ENCODE measurements at regions not wholly inside any gene's neighbourhood (a gene's known extent, or its start where the extent isn't known, plus 50 kb on each side); places are given as distances from the start of the nearest gene placed in this dataset.

DNA sequence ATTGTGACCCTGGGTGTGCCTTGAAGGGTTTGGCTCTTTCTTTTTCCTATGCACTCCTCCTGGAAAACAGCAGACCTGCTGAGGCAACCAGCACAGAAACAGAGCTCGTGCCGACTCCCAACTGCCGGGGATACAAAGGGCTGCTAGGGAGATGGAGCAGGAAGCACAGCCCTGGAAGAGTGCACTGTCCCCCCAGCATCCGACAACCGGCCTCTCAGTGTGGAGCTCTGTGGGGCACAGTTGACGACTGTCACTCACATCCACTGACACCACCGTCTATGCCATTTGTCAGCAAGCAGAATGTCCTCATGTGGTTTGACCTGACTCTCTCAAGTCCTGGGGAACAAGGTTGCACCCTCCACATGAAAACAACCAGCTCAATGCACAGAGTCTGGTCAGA is 290.4 kb downstream of the TNS1 start:
- TF ChIP-seq, protein P1, sequence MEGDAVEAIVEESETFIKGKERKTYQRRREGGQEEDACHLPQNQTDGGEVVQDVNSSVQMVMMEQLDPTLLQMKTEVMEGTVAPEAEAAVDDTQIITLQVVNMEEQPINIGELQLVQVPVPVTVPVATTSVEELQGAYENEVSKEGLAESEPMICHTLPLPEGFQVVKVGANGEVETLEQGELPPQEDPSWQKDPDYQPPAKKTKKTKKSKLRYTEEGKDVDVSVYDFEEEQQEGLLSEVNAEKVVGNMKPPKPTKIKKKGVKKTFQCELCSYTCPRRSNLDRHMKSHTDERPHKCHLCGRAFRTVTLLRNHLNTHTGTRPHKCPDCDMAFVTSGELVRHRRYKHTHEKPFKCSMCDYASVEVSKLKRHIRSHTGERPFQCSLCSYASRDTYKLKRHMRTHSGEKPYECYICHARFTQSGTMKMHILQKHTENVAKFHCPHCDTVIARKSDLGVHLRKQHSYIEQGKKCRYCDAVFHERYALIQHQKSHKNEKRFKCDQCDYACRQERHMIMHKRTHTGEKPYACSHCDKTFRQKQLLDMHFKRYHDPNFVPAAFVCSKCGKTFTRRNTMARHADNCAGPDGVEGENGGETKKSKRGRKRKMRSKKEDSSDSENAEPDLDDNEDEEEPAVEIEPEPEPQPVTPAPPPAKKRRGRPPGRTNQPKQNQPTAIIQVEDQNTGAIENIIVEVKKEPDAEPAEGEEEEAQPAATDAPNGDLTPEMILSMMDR (IDR thresholded peaks at IDR 0.05), result no peak
- TF ChIP-seq POLR2A (IDR thresholded peaks at IDR 0.05), result no peak
- no peak for TF ChIP-seq POLR2AphosphoS5 (IDR thresholded peaks at IDR 0.05)
- TF ChIP-seq EP300 (IDR thresholded peaks at IDR 0.05), result no peak
